Calu3 (cell line): ENCODE measurements at regions not wholly inside any gene's neighbourhood (a gene's known extent, or its start where the extent isn't known, plus 50 kb on each side); places are given as distances from the start of the nearest gene placed in this dataset.

Source experiments
- BruUV-seq: library from RNA; stranded (reverse); fragments of 400-500 nt; replicated peaks from 2 replicates; lab custom pipeline; 2021; lab: Mats Ljungman, UMichigan
- CTCF ChIA-PET: fragments of 300-600 bp; sonication (Branson Sonifier 250); formaldehyde crosslinking; loops from one replicate; lab custom pipeline; 2022; ENCODE audit warnings: antibody characterized with exemption; lab: Charles Lee
- DNase-seq: peaks from one replicate; pipeline ENCODE4 v3.0.0; 2022
- H3K27ac Mint-ChIP-seq: one replicate; pipeline ENCODE4 v1.8.0; 2022; ENCODE audit warnings: mixed read lengths; ENCODE audit not compliant: unreplicated experiment
- H3K27me3 Mint-ChIP-seq: one replicate; pipeline ENCODE4 v1.8.0; 2022; ENCODE audit warnings: mixed read lengths; ENCODE audit not compliant: unreplicated experiment
- H3K36me3 Mint-ChIP-seq: one replicate; pipeline ENCODE4 v1.8.0; 2022; ENCODE audit warnings: mild to moderate bottlenecking, moderate library complexity, mixed read lengths; ENCODE audit not compliant: insufficient read depth, unreplicated experiment
- H3K4me1 Mint-ChIP-seq: one replicate; pipeline ENCODE4 v1.8.0; 2022; ENCODE audit warnings: mild to moderate bottlenecking, low read depth, mixed read lengths; ENCODE audit not compliant: unreplicated experiment
- H3K4me3 Mint-ChIP-seq: one replicate; pipeline ENCODE4 v1.8.0; 2022; ENCODE audit warnings: mild to moderate bottlenecking, low read depth, moderate library complexity, mixed read lengths; ENCODE audit not compliant: unreplicated experiment
- H3K9me3 Mint-ChIP-seq: one replicate; pipeline ENCODE4 v1.8.0; 2022; ENCODE audit warnings: low read depth, mixed read lengths; ENCODE audit not compliant: unreplicated experiment
- intact Hi-C: fragments of 100-400 bp; cut with micrococcal nuclease; formaldehyde crosslinking; loops from one replicate; pipeline ENCODE4 v1.10.0; 2022; ENCODE audit not compliant: unreplicated experiment
- TF ChIP-seq, protein P1 (sequence below): fragments of 200-600 bp; IDR thresholded peaks from one replicate; pipeline ENCODE4 v1.8.0; 2022; ENCODE audit warnings: antibody characterized with exemption; ENCODE audit not compliant: unreplicated experiment

DNA sequence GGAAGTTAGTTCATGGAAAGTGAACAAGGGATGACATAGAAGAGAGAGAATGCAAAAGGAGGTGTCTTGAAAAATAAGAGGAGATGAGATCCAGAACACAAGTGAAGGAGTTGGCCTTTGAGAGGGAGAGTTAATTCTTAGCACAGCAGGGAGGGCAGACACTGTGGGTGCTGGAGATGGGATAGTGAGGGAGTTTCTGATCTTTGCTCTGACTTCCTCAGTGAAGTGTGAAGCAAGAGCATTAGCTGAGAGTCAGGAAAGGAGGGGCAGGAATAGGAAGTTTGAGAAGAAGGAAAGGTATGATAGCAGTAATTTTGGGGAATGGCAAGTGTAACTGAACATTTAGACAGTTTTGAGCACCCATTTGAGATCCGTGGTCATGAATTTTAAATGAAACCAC, 75.8 kb upstream of the COCH start:
- TF ChIP-seq, protein P1, sequence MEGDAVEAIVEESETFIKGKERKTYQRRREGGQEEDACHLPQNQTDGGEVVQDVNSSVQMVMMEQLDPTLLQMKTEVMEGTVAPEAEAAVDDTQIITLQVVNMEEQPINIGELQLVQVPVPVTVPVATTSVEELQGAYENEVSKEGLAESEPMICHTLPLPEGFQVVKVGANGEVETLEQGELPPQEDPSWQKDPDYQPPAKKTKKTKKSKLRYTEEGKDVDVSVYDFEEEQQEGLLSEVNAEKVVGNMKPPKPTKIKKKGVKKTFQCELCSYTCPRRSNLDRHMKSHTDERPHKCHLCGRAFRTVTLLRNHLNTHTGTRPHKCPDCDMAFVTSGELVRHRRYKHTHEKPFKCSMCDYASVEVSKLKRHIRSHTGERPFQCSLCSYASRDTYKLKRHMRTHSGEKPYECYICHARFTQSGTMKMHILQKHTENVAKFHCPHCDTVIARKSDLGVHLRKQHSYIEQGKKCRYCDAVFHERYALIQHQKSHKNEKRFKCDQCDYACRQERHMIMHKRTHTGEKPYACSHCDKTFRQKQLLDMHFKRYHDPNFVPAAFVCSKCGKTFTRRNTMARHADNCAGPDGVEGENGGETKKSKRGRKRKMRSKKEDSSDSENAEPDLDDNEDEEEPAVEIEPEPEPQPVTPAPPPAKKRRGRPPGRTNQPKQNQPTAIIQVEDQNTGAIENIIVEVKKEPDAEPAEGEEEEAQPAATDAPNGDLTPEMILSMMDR: no peak
- CTCF ChIA-PET: no interaction called here
- H3K36me3 Mint-ChIP-seq: no peaks in the 10 kb centered on the region
- no peak overlapping the region for H3K27ac Mint-ChIP-seq
- BruUV-seq: no TSS peak
- no peak for DNase-seq
- no peaks in the 10 kb centered on the region for H3K9me3 Mint-ChIP-seq
- H3K4me1 Mint-ChIP-seq: no peaks in the 10 kb centered on the region
- H3K27me3 Mint-ChIP-seq: peaks cover 43% of the 10 kb centered on the region
- no peak overlapping the region for H3K4me3 Mint-ChIP-seq
- intact Hi-C loops: no loop called here

DNA sequence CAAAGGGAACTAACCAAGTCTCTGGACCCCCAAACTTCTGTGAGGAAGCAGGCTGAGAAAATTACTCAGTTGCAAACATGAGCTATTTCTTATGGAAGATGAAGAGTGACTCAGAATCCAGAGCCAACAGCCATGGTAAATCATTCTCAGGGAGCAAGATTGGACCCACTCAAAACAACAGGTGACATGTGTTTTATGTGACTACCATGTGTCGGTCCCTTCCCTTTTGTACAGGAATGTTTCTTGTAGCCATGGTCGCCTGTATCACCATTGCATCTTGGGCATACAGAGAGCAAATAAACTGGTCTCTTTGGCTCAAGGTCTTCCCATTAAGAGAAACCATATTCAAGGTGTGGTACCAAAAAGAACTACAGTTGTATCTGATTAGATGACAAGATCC, 75.4 kb upstream of the COCH start:
- no peak overlapping the region for H3K27ac Mint-ChIP-seq
- no peaks in the 10 kb centered on the region for H3K36me3 Mint-ChIP-seq
- H3K9me3 Mint-ChIP-seq: no peaks in the 10 kb centered on the region
- peaks cover 43% of the 10 kb centered on the region for H3K27me3 Mint-ChIP-seq
- CTCF ChIA-PET: no interaction called here
- TF ChIP-seq, protein P1: no peak
- H3K4me3 Mint-ChIP-seq: no peak overlapping the region
- H3K4me1 Mint-ChIP-seq: no peaks in the 10 kb centered on the region
- no TSS peak for BruUV-seq
- no peak for DNase-seq
- intact Hi-C loops: no loop called here

DNA sequence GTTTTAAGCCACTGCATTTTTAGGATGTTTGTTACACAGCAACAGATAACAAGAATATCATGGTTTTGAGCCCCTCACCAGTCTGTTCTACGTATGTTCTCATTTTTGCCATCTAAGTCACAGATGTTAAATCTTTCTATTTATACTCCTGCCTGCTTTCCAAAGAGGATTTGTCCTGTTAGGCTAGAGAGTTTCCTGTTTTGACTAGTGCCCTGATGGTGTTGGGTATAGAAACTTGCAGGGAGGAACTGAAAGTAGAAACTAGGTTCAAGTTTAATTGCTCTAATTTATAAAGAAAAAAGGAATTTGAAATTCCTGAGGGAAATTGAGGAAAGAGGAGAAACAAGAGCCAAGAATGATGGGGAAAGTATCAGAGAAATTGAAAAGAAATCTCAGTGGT, 74.4 kb upstream of the COCH start:
- no peak for DNase-seq
- TF ChIP-seq, protein P1: no peak
- no peak overlapping the region for H3K27ac Mint-ChIP-seq
- H3K36me3 Mint-ChIP-seq: no peaks in the 10 kb centered on the region
- peaks cover 43% of the 10 kb centered on the region for H3K27me3 Mint-ChIP-seq
- H3K4me3 Mint-ChIP-seq: no peak overlapping the region
- BruUV-seq: no TSS peak
- H3K4me1 Mint-ChIP-seq: no peaks in the 10 kb centered on the region
- intact Hi-C loops: no loop called here
- CTCF ChIA-PET: no interaction called here
- no peaks in the 10 kb centered on the region for H3K9me3 Mint-ChIP-seq

DNA sequence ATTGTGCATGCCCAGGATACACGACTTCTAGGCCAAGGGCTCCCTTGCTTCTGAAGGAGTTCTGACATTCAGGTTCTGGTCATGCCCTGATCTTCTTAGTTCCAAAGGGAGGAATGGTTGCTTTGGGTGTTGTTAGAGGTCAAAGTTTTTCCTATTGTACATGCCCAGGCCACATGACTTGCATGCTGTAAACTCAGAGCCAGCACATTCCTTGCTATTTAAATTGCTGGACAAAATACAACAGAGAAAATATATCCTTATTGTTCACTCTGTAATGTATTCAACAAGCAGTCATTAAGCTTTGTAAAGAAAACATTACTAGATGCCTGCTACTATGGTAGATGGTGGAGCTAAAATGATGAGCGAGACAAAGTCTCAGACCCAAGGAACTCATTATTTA, 71.2 kb upstream of the COCH start:
- TF ChIP-seq, protein P1: no peak
- H3K4me3 Mint-ChIP-seq: no peak overlapping the region
- CTCF ChIA-PET: no interaction called here
- intact Hi-C loops: no loop called here
- H3K4me1 Mint-ChIP-seq: no peaks in the 10 kb centered on the region
- no TSS peak for BruUV-seq
- no peaks in the 10 kb centered on the region for H3K9me3 Mint-ChIP-seq
- peaks cover 23% of the 10 kb centered on the region for H3K27me3 Mint-ChIP-seq
- H3K27ac Mint-ChIP-seq: no peak overlapping the region
- no peaks in the 10 kb centered on the region for H3K36me3 Mint-ChIP-seq
- DNase-seq: no peak
